GM23338 (cell line): ENCODE measurements at regions not wholly inside any gene's neighbourhood (a gene's known extent, or its start where the extent isn't known, plus 50 kb on each side); places are given as distances from the start of the nearest gene placed in this dataset.

ENCODE experiments used
- ATAC-seq: fragments of 200-7000 bp; cut with Tn5 transposase; 3 replicates; pipeline ENCODE4 v1.9.1; 2020
- DNase-seq: peaks from one replicate; pipeline ENCODE4 v3.0.0-alpha.2; 2015; ENCODE audit warnings: low spot score
- H2AFZ ChIP-seq: fragments of 200-600 bp; sonication (generic); 2 replicates; pipeline ENCODE4 v1.8.0; 2016; ENCODE audit warnings: antibody characterized with exemption, mild to moderate bottlenecking, moderate library complexity
- H3F3A ChIP-seq: fragments of 200-600 bp; sonication (generic); replicated peaks from 2 replicates; pipeline ENCODE4 v1.8.0; 2017; ENCODE audit warnings: antibody characterized with exemption, mixed run types, low read depth
- H3K27ac ChIP-seq: fragments of 200-600 bp; sonication (generic); 2 replicates; pipeline ENCODE4 v1.6.1; 2016; ENCODE audit warnings: low read depth
- H3K27me3 ChIP-seq: fragments of 200-600 bp; sonication (generic); 2 replicates; pipeline ENCODE4 v1.8.0; 2016; ENCODE audit warnings: mild to moderate bottlenecking, mixed run types, moderate library complexity; ENCODE audit not compliant: insufficient read depth
- H3K36me3 ChIP-seq: fragments of 200-600 bp; sonication (generic); 2 replicates; pipeline ENCODE4 v1.8.0; 2016; ENCODE audit warnings: mild to moderate bottlenecking; ENCODE audit not compliant: insufficient read depth
- H3K4me1 ChIP-seq: fragments of 200-600 bp; sonication (generic); 2 replicates; pipeline ENCODE4 v1.8.0; 2016; ENCODE audit warnings: mild to moderate bottlenecking, moderate library complexity; ENCODE audit not compliant: insufficient read depth
- H3K4me2 ChIP-seq: fragments of 200-600 bp; sonication (generic); 2 replicates; pipeline ENCODE4 v1.7.1; 2017; ENCODE audit warnings: mixed run types
- H3K4me3 ChIP-seq: fragments of 200-600 bp; sonication (generic); 2 replicates; pipeline ENCODE4 v1.6.1; 2016; ENCODE audit warnings: mixed run types
- H3K79me2 ChIP-seq: fragments of 200-600 bp; sonication (generic); replicated peaks from 2 replicates; pipeline ENCODE4 v1.8.0; 2017; ENCODE audit warnings: mild to moderate bottlenecking; ENCODE audit not compliant: insufficient read depth
- H3K9me2 ChIP-seq: fragments of 200-600 bp; sonication (generic); 2 replicates; pipeline ENCODE4 v1.8.0; 2017; ENCODE audit not compliant: insufficient read depth
- H4K20me1 ChIP-seq: fragments of 200-600 bp; sonication (generic); replicated peaks from 2 replicates; pipeline ENCODE4 v1.8.0; 2017; ENCODE audit warnings: mild to moderate bottlenecking; ENCODE audit not compliant: insufficient read depth
- H3K27ac Mint-ChIP-seq: 2 replicates; pipeline ENCODE4 v1.8.0; 2020; ENCODE audit warnings: inconsistent platforms, mild to moderate bottlenecking, moderate library complexity, mixed read lengths
- H3K27me3 Mint-ChIP-seq: 3 replicates; pipeline ENCODE4 v1.8.0; 2022; ENCODE audit warnings: low read depth, mild to moderate bottlenecking, moderate library complexity, mixed read lengths, inconsistent platforms; ENCODE audit not compliant: insufficient read depth, poor library complexity
- H3K36me3 Mint-ChIP-seq: 3 replicates; pipeline ENCODE4 v1.8.0; 2021; ENCODE audit warnings: low read depth, mild to moderate bottlenecking, inconsistent platforms, moderate library complexity, mixed read lengths
- H3K4me1 Mint-ChIP-seq: 3 replicates; pipeline ENCODE4 v1.8.0; 2020; ENCODE audit warnings: mild to moderate bottlenecking, inconsistent platforms, mixed read lengths
- H3K4me3 Mint-ChIP-seq: 3 replicates; pipeline ENCODE4 v1.8.0; 2021; ENCODE audit warnings: moderate library complexity, mild to moderate bottlenecking, inconsistent platforms, mixed read lengths
- H3K9me3 Mint-ChIP-seq: 3 replicates; pipeline ENCODE4 v1.8.0; 2020; ENCODE audit warnings: moderate library complexity, mild to moderate bottlenecking, inconsistent platforms, mixed read lengths
- CREB1 ChIP-seq: fragments of 250-450 bp; sonication (Bioruptor Pico); IDR thresholded peaks from 2 replicates; pipeline ENCODE4 v1.5.0; 2020; ENCODE audit warnings: low read depth, mild to moderate bottlenecking, moderate library complexity
- EZH2 ChIP-seq: fragments of 200-600 bp; sonication (generic); IDR thresholded peaks from one replicate; pipeline ENCODE4 v1.8.0; 2017; ENCODE audit warnings: antibody characterized with exemption, mild to moderate bottlenecking, low read depth; ENCODE audit not compliant: unreplicated experiment
- EZH2phosphoT487 ChIP-seq: fragments of 200-600 bp; sonication (generic); IDR thresholded peaks from one replicate; pipeline ENCODE4 v1.8.1; 2018; ENCODE audit warnings: antibody characterized with exemption; ENCODE audit not compliant: unreplicated experiment
- NANOG ChIP-seq: IDR thresholded peaks from 2 replicates; pipeline ENCODE4 v1.6.1; 2016; ENCODE audit warnings: antibody characterized with exemption, borderline replicate concordance
- REST ChIP-seq: IDR thresholded peaks from one replicate; pipeline ENCODE4 v1.6.1; 2018; ENCODE audit warnings: antibody characterized with exemption; ENCODE audit not compliant: unreplicated experiment
- STAT1 ChIP-seq: IDR thresholded peaks from one replicate; pipeline ENCODE4 v1.6.1; 2016; ENCODE audit warnings: antibody characterized with exemption; ENCODE audit not compliant: unreplicated experiment
- ZNF114 ChIP-seq: fragments of 250-450 bp; sonication (Bioruptor Pico); IDR thresholded peaks from 2 replicates; pipeline ENCODE4 v1.5.0; 2020; ENCODE audit warnings: mild to moderate bottlenecking, moderate library complexity
- ZNF331 ChIP-seq: fragments of 250-450 bp; sonication (Bioruptor Pico); IDR thresholded peaks from 2 replicates; pipeline ENCODE4 v1.5.0; 2020; ENCODE audit warnings: low read depth, mild to moderate bottlenecking, moderate library complexity
- TF ChIP-seq, protein P1 (sequence below): fragments of 250-450 bp; sonication (Bioruptor Pico); IDR thresholded peaks from 2 replicates; pipeline ENCODE4 v1.5.0; 2020; ENCODE audit warnings: mild to moderate bottlenecking, moderate library complexity
- TF ChIP-seq, protein P2 (sequence below): IDR thresholded peaks from 2 replicates; pipeline ENCODE4 v1.6.1; 2016; ENCODE audit warnings: antibody characterized with exemption

GRCh38 chr15:62951481-62951880, 91.1 kb upstream of the TPM1 start:
- Mint-ChIP-seq H3K27ac (no peak overlapping the region), H3K36me3 (no peaks in the 10 kb centered on the region; the same call in 2 of the 3 replicates), H3K9me3 (no peaks in the 10 kb centered on the region; the same call in 1 of the 3 replicates), H3K4me1 (no peaks in the 10 kb centered on the region), H3K4me3 (no peak overlapping the region), H3K27me3 (peaks cover 9% of the 10 kb centered on the region)
- H3K4me3 ChIP-seq = no peak overlapping the region
- H3K9me2 ChIP-seq = no peaks in the 10 kb centered on the region
- TF ChIP-seq REST = no peak
- no peak for TF ChIP-seq NANOG
- TF ChIP-seq, protein P1, sequence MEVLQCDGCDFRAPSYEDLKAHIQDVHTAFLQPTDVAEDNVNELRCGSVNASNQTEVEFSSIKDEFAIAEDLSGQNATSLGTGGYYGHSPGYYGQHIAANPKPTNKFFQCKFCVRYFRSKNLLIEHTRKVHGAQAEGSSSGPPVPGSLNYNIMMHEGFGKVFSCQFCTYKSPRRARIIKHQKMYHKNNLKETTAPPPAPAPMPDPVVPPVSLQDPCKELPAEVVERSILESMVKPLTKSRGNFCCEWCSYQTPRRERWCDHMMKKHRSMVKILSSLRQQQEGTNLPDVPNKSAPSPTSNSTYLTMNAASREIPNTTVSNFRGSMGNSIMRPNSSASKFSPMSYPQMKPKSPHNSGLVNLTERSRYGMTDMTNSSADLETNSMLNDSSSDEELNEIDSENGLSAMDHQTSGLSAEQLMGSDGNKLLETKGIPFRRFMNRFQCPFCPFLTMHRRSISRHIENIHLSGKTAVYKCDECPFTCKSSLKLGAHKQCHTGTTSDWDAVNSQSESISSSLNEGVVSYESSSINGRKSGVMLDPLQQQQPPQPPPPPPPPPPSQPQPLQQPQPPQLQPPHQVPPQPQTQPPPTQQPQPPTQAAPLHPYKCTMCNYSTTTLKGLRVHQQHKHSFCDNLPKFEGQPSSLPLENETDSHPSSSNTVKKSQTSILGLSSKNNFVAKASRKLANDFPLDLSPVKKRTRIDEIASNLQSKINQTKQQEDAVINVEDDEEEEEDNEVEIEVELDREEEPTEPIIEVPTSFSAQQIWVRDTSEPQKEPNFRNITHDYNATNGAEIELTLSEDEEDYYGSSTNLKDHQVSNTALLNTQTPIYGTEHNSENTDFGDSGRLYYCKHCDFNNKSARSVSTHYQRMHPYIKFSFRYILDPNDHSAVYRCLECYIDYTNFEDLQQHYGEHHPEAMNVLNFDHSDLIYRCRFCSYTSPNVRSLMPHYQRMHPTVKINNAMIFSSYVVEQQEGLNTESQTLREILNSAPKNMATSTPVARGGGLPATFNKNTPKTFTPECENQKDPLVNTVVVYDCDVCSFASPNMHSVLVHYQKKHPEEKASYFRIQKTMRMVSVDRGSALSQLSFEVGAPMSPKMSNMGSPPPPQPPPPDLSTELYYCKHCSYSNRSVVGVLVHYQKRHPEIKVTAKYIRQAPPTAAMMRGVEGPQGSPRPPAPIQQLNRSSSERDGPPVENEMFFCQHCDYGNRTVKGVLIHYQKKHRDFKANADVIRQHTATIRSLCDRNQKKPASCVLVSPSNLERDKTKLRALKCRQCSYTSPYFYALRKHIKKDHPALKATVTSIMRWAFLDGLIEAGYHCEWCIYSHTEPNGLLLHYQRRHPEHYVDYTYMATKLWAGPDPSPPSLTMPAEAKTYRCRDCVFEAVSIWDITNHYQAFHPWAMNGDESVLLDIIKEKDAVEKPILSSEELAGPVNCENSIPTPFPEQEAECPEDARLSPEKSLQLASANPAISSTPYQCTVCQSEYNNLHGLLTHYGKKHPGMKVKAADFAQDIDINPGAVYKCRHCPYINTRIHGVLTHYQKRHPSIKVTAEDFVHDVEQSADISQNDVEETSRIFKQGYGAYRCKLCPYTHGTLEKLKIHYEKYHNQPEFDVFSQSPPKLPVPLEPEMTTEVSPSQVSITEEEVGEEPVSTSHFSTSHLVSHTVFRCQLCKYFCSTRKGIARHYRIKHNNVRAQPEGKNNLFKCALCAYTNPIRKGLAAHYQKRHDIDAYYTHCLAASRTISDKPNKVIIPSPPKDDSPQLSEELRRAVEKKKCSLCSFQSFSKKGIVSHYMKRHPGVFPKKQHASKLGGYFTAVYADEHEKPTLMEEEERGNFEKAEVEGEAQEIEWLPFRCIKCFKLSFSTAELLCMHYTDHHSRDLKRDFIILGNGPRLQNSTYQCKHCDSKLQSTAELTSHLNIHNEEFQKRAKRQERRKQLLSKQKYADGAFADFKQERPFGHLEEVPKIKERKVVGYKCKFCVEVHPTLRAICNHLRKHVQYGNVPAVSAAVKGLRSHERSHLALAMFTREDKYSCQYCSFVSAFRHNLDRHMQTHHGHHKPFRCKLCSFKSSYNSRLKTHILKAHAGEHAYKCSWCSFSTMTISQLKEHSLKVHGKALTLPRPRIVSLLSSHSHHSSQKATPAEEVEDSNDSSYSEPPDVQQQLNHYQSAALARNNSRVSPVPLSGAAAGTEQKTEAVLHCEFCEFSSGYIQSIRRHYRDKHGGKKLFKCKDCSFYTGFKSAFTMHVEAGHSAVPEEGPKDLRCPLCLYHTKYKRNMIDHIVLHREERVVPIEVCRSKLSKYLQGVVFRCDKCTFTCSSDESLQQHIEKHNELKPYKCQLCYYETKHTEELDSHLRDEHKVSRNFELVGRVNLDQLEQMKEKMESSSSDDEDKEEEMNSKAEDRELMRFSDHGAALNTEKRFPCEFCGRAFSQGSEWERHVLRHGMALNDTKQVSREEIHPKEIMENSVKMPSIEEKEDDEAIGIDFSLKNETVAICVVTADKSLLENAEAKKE (CRISPR knock-in tag) = no peak
- no peak for TF ChIP-seq ZNF331 (CRISPR knock-in tag)
- no peak for TF ChIP-seq CREB1 (CRISPR knock-in tag)
- TF ChIP-seq ZNF114 = no peak
- TF ChIP-seq, protein P2, sequence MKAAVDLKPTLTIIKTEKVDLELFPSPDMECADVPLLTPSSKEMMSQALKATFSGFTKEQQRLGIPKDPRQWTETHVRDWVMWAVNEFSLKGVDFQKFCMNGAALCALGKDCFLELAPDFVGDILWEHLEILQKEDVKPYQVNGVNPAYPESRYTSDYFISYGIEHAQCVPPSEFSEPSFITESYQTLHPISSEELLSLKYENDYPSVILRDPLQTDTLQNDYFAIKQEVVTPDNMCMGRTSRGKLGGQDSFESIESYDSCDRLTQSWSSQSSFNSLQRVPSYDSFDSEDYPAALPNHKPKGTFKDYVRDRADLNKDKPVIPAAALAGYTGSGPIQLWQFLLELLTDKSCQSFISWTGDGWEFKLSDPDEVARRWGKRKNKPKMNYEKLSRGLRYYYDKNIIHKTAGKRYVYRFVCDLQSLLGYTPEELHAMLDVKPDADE = no peak
- TF ChIP-seq EZH2phosphoT487 = no peak
- TF ChIP-seq EZH2 = no peak
- TF ChIP-seq STAT1 = no peak
- no peak for ATAC-seq
- H3K27me3 ChIP-seq = no peaks in the 10 kb centered on the region
- H3K36me3 ChIP-seq = no peaks in the 10 kb centered on the region
- no peak overlapping the region for H3K27ac ChIP-seq
- H3F3A ChIP-seq = no peaks in the 10 kb centered on the region
- H3K79me2 ChIP-seq = no peaks in the 10 kb centered on the region
- no peaks in the 10 kb centered on the region for H4K20me1 ChIP-seq
- H3K4me1 ChIP-seq = no peaks in the 10 kb centered on the region
- H3K4me2 ChIP-seq = no peak overlapping the region
- no peak overlapping the region for H2AFZ ChIP-seq
- no peak for DNase-seq
